KMS-11 (cell line): ENCODE measurements at regions not wholly inside any gene's neighbourhood (a gene's known extent, or its start where the extent isn't known, plus 50 kb on each side); places are given as distances from the start of the nearest gene placed in this dataset.

Source experiments
- H2AFZ ChIP-seq: fragments of 200-600 bp; sonication (generic); 2 replicates; pipeline ENCODE4 v1.6.1; 2016; ENCODE audit warnings: antibody characterized with exemption, mixed run types, low read depth
- H3K27ac ChIP-seq: fragments of 200-600 bp; sonication (generic); 2 replicates; pipeline ENCODE4 v1.6.1; 2016; ENCODE audit warnings: mild to moderate bottlenecking, mixed run types
- H3K27me3 ChIP-seq: fragments of 200-600 bp; sonication (generic); 2 replicates; pipeline ENCODE4 v1.6.1; 2017; ENCODE audit warnings: mild to moderate bottlenecking, low read depth, mixed run types, moderate library complexity; ENCODE audit not compliant: insufficient read depth
- H3K36me3 ChIP-seq: fragments of 200-600 bp; sonication (generic); 2 replicates; pipeline ENCODE4 v1.6.1; 2017; ENCODE audit warnings: mild to moderate bottlenecking, mixed run types; ENCODE audit not compliant: insufficient read depth
- H3K4me1 ChIP-seq: fragments of 200-600 bp; sonication (generic); 2 replicates; pipeline ENCODE4 v1.6.1; 2016; ENCODE audit warnings: mild to moderate bottlenecking, low read depth, mixed run types; ENCODE audit not compliant: poor library complexity, severe bottlenecking
- H3K4me2 ChIP-seq: fragments of 200-600 bp; sonication (generic); 2 replicates; pipeline ENCODE4 v1.7.0; 2016; ENCODE audit warnings: mild to moderate bottlenecking, mixed run types
- H3K4me3 ChIP-seq: fragments of 200-600 bp; sonication (generic); IDR thresholded peaks from 2 replicates; pipeline ENCODE4 v1.6.1; 2017; ENCODE audit warnings: low read depth, low read length, mixed read lengths; ENCODE audit not compliant: insufficient read depth
- H3K79me2 ChIP-seq: fragments of 200-600 bp; sonication (generic); 2 replicates; pipeline ENCODE4 v1.6.1; 2016; ENCODE audit warnings: low read depth, mixed run types; ENCODE audit not compliant: insufficient read depth
- H3K9ac ChIP-seq: fragments of 200-600 bp; sonication (generic); 2 replicates; pipeline ENCODE4 v1.6.1; 2016; ENCODE audit warnings: mild to moderate bottlenecking, mixed run types
- H4K20me1 ChIP-seq: fragments of 200-600 bp; sonication (generic); 2 replicates; pipeline ENCODE4 v1.6.1; 2016; ENCODE audit warnings: mild to moderate bottlenecking, mixed run types; ENCODE audit not compliant: insufficient read depth
- CTCF ChIP-seq: fragments of 200-600 bp; sonication (generic); conservative IDR thresholded peaks from 2 replicates; pipeline ENCODE4 v1.6.1; 2017; ENCODE audit warnings: low read depth, mild to moderate bottlenecking, antibody characterized with exemption, low read length, moderate library complexity, mixed read lengths

DNA sequence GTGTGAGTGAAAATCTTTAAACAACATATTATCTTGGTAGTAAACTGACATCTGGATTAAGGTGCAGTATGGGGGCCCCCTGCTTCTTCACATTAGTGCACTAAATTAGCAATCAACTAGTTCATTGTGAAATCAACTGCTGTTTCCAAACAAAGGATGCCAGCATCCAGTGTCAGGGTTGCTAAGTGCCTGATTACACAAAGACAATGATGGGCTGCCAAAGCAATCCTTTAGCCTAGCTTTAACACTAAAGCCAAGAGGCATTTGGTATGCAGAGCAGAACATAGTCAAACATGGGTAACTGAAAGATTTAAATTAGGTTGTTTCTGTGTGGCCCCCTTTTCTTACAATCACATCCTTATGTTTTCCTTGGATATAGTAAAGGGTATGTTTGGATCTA is 543.1 kb upstream of the SLITRK5 start:
- Histone ChIP-seq H3K4me1 (peaks cover 29% of the 10 kb centered on the region), H3K4me3 (no peak overlapping the region), H3K4me2 (no peak overlapping the region), H3K27ac (no peak overlapping the region), H4K20me1 (no peaks in the 10 kb centered on the region), H3K36me3 (no peaks in the 10 kb centered on the region), H3K79me2 (no peaks in the 10 kb centered on the region), H3K9ac (no peak overlapping the region), H3K27me3 (no peaks in the 10 kb centered on the region), H2AFZ (no peak overlapping the region)
- TF ChIP-seq CTCF = no peak

DNA sequence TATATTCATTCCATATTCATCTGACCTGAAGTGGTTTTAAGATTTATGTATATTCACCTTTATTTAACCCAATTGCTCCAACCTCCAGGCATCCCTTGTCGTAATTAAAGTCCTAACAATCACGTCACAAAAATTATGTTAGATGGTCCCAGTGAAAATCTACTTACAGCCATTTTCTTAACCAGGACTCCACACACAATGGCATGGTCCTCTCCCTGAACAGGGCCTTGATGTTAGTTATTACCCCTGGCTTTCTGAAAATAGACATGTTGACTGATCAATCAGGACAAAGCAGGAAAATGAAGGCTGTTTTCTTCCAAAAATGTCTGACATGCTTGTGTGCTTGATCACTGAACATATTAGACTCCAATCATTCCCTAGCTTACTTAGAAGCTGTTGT is 542.7 kb upstream of the SLITRK5 start:
- Histone ChIP-seq H2AFZ (no peak overlapping the region), H3K4me2 (no peak overlapping the region), H3K9ac (no peak overlapping the region), H3K27ac (no peak overlapping the region), H3K4me1 (peaks cover 25% of the 10 kb centered on the region), H3K27me3 (no peaks in the 10 kb centered on the region), H3K36me3 (no peaks in the 10 kb centered on the region), H3K4me3 (no peak overlapping the region), H4K20me1 (no peaks in the 10 kb centered on the region), H3K79me2 (no peaks in the 10 kb centered on the region)
- TF ChIP-seq CTCF = no peak

GRCh38 chr13:87129602-87130300 is 541.4 kb upstream of the SLITRK5 start:
- no peak overlapping the region for H3K4me2 ChIP-seq
- H3K79me2 ChIP-seq = no peaks in the 10 kb centered on the region

GRCh38 chr13:87130423-87130822 is 540.7 kb upstream of the SLITRK5 start:
- H2AFZ ChIP-seq = no peak overlapping the region
- peaks cover 10% of the 10 kb centered on the region for H3K4me1 ChIP-seq
- no peaks in the 10 kb centered on the region for H4K20me1 ChIP-seq
- H3K9ac ChIP-seq = no peak overlapping the region
- H3K4me2 ChIP-seq = no peak overlapping the region
- TF ChIP-seq CTCF = no peak
- no peaks in the 10 kb centered on the region for H3K27me3 ChIP-seq
- no peak overlapping the region for H3K27ac ChIP-seq
- no peaks in the 10 kb centered on the region for H3K79me2 ChIP-seq
- H3K36me3 ChIP-seq = no peaks in the 10 kb centered on the region
- no peak overlapping the region for H3K4me3 ChIP-seq

More at GRCh38 chr13:87129602-87130300, 541.4 kb upstream of the SLITRK5 start:
- H3K9ac ChIP-seq = no peak overlapping the region
- H2AFZ ChIP-seq = no peak overlapping the region
- no peaks in the 10 kb centered on the region for H3K36me3 ChIP-seq
- H3K27ac ChIP-seq = no peak overlapping the region
- H3K4me1 ChIP-seq = peaks cover 14% of the 10 kb centered on the region
- H3K4me3 ChIP-seq = no peak overlapping the region
- H4K20me1 ChIP-seq = no peaks in the 10 kb centered on the region
- no peak for TF ChIP-seq CTCF
- no peaks in the 10 kb centered on the region for H3K27me3 ChIP-seq
